Lower leg skin (tissue), 3 donors: ENCODE measurements at regions not wholly inside any gene's neighbourhood (a gene's known extent, or its start where the extent isn't known, plus 50 kb on each side); places are given as distances from the start of the nearest gene placed in this dataset.

Experiments
- POLR2A ChIP-seq, 2 donors: fragments of 450-650 bp; IDR thresholded peaks; one replicate each; pipeline ENCODE4 v1.6.1; 2016 to 2017; ENCODE audit warnings: antibody characterized with exemption in 2 of 2, mild to moderate bottlenecking in 1 of 2, moderate library complexity in 1 of 2
- TF ChIP-seq, protein P1 (sequence below), 3 donors: fragments of 450-650 bp; IDR thresholded peaks; one replicate each; pipeline ENCODE4 v1.5.1; 2016; ENCODE audit warnings: antibody characterized with exemption in 3 of 3, mild to moderate bottlenecking in 3 of 3, moderate library complexity in 2 of 3

DNA sequence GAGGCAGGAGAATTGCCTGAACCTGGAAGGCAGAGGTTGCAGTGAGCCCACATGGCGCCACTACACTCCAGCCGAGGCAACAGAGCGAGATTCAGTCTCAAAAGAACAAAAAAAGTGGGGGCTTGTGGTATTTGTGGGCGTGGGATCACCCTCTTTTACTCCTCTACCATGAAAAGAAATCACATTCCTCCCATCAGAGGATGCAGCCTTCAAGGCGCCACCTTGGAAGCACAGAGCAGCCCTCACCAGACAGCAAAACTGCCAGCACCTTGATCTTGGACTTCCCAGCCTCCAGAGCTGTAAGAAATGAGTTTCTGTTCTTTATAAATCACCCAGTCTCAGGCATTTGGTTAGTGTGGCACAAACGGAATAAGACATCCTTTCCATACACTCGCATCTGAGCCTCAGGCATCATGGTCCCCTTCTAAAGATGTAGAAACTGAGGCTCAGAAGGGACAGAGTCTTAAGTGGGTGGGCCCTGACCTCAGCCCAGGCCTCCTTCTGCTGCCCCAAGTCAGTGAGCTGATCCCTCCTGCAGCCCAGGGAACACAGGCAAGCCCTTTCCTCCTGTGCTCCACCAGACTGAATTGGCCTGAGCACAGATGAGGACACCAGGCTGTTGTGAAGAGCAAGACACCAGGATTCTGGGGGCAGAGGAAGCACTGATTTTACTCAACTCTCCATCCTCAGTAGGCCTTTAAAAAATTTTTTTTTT, 201.7 kb upstream of the LINGO1 start:
- TF ChIP-seq, protein P1, sequence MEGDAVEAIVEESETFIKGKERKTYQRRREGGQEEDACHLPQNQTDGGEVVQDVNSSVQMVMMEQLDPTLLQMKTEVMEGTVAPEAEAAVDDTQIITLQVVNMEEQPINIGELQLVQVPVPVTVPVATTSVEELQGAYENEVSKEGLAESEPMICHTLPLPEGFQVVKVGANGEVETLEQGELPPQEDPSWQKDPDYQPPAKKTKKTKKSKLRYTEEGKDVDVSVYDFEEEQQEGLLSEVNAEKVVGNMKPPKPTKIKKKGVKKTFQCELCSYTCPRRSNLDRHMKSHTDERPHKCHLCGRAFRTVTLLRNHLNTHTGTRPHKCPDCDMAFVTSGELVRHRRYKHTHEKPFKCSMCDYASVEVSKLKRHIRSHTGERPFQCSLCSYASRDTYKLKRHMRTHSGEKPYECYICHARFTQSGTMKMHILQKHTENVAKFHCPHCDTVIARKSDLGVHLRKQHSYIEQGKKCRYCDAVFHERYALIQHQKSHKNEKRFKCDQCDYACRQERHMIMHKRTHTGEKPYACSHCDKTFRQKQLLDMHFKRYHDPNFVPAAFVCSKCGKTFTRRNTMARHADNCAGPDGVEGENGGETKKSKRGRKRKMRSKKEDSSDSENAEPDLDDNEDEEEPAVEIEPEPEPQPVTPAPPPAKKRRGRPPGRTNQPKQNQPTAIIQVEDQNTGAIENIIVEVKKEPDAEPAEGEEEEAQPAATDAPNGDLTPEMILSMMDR (IDR thresholded peaks at IDR 0.05), result no peak
- no peak for TF ChIP-seq POLR2A (IDR thresholded peaks at IDR 0.05)
